ENCODE measurements at regions not wholly inside any gene's neighbourhood (a gene's known extent, or its start where the extent isn't known, plus 50 kb on each side); places are given as distances from the start of the nearest gene placed in this dataset.

- TF ChIP-seq ZNF770 (CRISPR knock-in tag; IDR thresholded peaks at IDR 0.05) = peak; percentile 38
- TF ChIP-seq TARDBP (CRISPR knock-in tag; IDR thresholded peaks at IDR 0.05) = peak; percentile 97
- TF ChIP-seq ELF4 (CRISPR knock-in tag; IDR thresholded peaks at IDR 0.05; ENCODE audit: borderline replicate concordance) = no peak
- TF ChIP-seq, protein P1, sequence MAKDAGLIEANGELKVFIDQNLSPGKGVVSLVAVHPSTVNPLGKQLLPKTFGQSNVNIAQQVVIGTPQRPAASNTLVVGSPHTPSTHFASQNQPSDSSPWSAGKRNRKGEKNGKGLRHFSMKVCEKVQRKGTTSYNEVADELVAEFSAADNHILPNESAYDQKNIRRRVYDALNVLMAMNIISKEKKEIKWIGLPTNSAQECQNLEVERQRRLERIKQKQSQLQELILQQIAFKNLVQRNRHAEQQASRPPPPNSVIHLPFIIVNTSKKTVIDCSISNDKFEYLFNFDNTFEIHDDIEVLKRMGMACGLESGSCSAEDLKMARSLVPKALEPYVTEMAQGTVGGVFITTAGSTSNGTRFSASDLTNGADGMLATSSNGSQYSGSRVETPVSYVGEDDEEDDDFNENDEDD (CRISPR knock-in tag; IDR thresholded peaks at IDR 0.05; ENCODE audit: borderline replicate concordance) = peak; percentile 51; the same call in 1 of the 2 replicates
- peak; percentile 83 for TF ChIP-seq TEAD3 (CRISPR knock-in tag; optimal IDR thresholded peaks at IDR 0.05; ENCODE audit: borderline replicate concordance)
- TF ChIP-seq CREB3 (CRISPR knock-in tag; IDR thresholded peaks at IDR 0.05) = no peak
- peak; percentile 90 for TF ChIP-seq TCF7 (IDR thresholded peaks at IDR 0.05; ENCODE audit: low read depth)
- no peak for TF ChIP-seq EED (CRISPR knock-in tag; IDR thresholded peaks at IDR 0.05)
- TF ChIP-seq, protein P2, sequence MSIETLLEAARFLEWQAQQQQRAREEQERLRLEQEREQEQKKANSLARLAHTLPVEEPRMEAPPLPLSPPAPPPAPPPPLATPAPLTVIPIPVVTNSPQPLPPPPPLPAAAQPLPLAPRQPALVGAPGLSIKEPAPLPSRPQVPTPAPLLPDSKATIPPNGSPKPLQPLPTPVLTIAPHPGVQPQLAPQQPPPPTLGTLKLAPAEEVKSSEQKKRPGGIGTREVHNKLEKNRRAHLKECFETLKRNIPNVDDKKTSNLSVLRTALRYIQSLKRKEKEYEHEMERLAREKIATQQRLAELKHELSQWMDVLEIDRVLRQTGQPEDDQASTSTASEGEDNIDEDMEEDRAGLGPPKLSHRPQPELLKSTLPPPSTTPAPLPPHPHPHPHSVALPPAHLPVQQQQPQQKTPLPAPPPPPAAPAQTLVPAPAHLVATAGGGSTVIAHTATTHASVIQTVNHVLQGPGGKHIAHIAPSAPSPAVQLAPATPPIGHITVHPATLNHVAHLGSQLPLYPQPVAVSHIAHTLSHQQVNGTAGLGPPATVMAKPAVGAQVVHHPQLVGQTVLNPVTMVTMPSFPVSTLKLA (IDR thresholded peaks at IDR 0.05) = no peak
- no peak for TF ChIP-seq ZSCAN12 (CRISPR knock-in tag; IDR thresholded peaks at IDR 0.05)
- 0 out of 2 replicates have a peak, but pooled peaks have one; percentile 59 for TF ChIP-seq NFKBIZ (CRISPR knock-in tag; IDR thresholded peaks at IDR 0.05)
- 0 out of 2 replicates have a peak, but pooled peaks have one; percentile 33 for TF ChIP-seq ZNF34 (CRISPR knock-in tag; IDR thresholded peaks at IDR 0.05; ENCODE audit: borderline replicate concordance)
- peak; percentile 82 for TF ChIP-seq IKZF5 (CRISPR knock-in tag; IDR thresholded peaks at IDR 0.05)
- peak; percentile 52; the same call in 1 of the 2 replicates for TF ChIP-seq ZFP1 (CRISPR knock-in tag; IDR thresholded peaks at IDR 0.05)
- TF ChIP-seq, protein P3, sequence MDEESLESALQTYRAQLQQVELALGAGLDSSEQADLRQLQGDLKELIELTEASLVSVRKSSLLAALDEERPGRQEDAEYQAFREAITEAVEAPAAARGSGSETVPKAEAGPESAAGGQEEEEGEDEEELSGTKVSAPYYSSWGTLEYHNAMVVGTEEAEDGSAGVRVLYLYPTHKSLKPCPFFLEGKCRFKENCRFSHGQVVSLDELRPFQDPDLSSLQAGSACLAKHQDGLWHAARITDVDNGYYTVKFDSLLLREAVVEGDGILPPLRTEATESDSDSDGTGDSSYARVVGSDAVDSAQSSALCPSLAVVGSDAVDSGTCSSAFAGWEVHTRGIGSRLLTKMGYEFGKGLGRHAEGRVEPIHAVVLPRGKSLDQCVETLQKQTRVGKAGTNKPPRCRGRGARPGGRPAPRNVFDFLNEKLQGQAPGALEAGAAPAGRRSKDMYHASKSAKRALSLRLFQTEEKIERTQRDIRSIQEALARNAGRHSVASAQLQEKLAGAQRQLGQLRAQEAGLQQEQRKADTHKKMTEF (CRISPR knock-in tag; IDR thresholded peaks at IDR 0.05) = peak; percentile 68; the same call in 1 of the 2 replicates
- no peak for TF ChIP-seq ZBTB8A (CRISPR knock-in tag; IDR thresholded peaks at IDR 0.05; ENCODE audit: borderline replicate concordance, low read depth)
- TF ChIP-seq, protein P4, sequence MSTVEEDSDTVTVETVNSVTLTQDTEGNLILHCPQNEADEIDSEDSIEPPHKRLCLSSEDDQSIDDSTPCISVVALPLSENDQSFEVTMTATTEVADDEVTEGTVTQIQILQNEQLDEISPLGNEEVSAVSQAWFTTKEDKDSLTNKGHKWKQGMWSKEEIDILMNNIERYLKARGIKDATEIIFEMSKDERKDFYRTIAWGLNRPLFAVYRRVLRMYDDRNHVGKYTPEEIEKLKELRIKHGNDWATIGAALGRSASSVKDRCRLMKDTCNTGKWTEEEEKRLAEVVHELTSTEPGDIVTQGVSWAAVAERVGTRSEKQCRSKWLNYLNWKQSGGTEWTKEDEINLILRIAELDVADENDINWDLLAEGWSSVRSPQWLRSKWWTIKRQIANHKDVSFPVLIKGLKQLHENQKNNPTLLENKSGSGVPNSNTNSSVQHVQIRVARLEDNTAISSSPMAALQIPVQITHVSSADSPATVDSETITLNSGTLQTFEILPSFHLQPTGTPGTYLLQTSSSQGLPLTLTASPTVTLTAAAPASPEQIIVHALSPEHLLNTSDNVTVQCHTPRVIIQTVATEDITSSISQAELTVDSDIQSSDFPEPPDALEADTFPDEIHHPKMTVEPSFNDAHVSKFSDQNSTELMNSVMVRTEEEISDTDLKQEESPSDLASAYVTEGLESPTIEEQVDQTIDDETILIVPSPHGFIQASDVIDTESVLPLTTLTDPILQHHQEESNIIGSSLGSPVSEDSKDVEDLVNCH (CRISPR knock-in tag; IDR thresholded peaks at IDR 0.05) = no peak
- TF ChIP-seq HNF4A (CRISPR knock-in tag; IDR thresholded peaks at IDR 0.05) = peak; percentile 95
Measured at GRCh38 chr12:124130691-124131591, 157.9 kb downstream of the ZNF664 start (continued).
